GM13976 (cell line): ENCODE measurements at regions not wholly inside any gene's neighbourhood (a gene's known extent, or its start where the extent isn't known, plus 50 kb on each side); places are given as distances from the start of the nearest gene placed in this dataset.

Experiments used
- DNase-seq: peaks from one replicate; pipeline ENCODE4 v3.0.0; 2012; ENCODE audit warnings: low spot score
- CTCF ChIP-seq: IDR thresholded peaks from 2 replicates; pipeline ENCODE4 v1.5.1; 2012; ENCODE audit warnings: borderline replicate concordance, mild to moderate bottlenecking; ENCODE audit not compliant: insufficient read depth; ENCODE audit errors: extremely low read depth, missing control alignments, control extremely low read depth
- in situ Hi-C: fragments of 300-500 bp; cut with MboI; formaldehyde crosslinking; loops from one replicate; pipeline ENCODE4 v1.12.0; 2022; ENCODE audit warnings: low sequenced_read_pairs, mixed read lengths, inconsistent platforms; ENCODE audit not compliant: unreplicated experiment

- in situ Hi-C loops: no loop called here
- TF ChIP-seq CTCF: no peak
- no peak for DNase-seq
Observed at GRCh38 chr6:71726121-71726520, 160.2 kb upstream of the RIMS1 start.

GRCh38 chr6:71727632-71728294 is 158.6 kb upstream of the RIMS1 start:
- DNase-seq: no peak
- in situ Hi-C loops: no loop called here
- no peak for TF ChIP-seq CTCF

- TF ChIP-seq CTCF: no peak
- DNase-seq: no peak
- in situ Hi-C loops: no loop called here
Observed at GRCh38 chr6:71730284-71730683, 156.1 kb upstream of the RIMS1 start.

- no peak for DNase-seq
- in situ Hi-C loops: no loop called here
- no peak for TF ChIP-seq CTCF
Observed at GRCh38 chr6:71733970-71734899, 152.1 kb upstream of the RIMS1 start.

- in situ Hi-C loops: no loop called here
- DNase-seq: no peak
- TF ChIP-seq CTCF: no peak
Observed at GRCh38 chr6:71737953-71738352, 148.4 kb upstream of the RIMS1 start.

- no peak for DNase-seq
- in situ Hi-C loops: no loop called here
- no peak for TF ChIP-seq CTCF
Observed at GRCh38 chr6:71745525-71745924, 140.8 kb upstream of the RIMS1 start.
